ENCODE measurements at regions not wholly inside any gene's neighbourhood (a gene's known extent, or its start where the extent isn't known, plus 50 kb on each side); places are given as distances from the start of the nearest gene placed in this dataset.
"Not testable (repeated sequence)": the region's sequence is repeated elsewhere in the genome, so short reads cannot be mapped to it uniquely, and the experiment has no call there.

GRCh38 chr12:75943730-75944096 lies 87.9 kb downstream of the PHLDA1 start:
- DNase-seq (ENCODE audit: low read depth), result no peak

DNA sequence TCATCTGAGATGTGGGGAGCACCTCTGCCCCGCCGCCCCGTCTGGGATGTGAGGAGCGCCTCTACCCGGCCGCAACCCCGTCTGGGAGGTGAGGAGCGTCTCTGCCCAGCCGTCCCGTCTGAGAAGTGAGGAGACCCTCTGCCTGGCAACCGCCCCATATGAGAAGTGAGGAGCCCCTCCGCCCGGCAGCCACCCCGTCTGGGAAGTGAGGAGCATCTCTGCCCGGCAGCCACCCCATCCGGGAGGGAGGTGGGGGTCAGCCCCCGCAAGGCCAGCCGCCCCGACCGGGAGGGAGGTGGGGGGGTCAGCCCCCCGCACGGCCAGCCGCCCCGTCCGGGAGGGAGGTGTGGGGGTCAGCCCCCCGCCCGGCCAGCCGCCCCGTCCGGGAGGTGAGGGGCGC lies 89.9 kb downstream of the PHLDA1 start:
- DNase-seq (ENCODE audit: low read depth), result not testable (repeated sequence)

DNA sequence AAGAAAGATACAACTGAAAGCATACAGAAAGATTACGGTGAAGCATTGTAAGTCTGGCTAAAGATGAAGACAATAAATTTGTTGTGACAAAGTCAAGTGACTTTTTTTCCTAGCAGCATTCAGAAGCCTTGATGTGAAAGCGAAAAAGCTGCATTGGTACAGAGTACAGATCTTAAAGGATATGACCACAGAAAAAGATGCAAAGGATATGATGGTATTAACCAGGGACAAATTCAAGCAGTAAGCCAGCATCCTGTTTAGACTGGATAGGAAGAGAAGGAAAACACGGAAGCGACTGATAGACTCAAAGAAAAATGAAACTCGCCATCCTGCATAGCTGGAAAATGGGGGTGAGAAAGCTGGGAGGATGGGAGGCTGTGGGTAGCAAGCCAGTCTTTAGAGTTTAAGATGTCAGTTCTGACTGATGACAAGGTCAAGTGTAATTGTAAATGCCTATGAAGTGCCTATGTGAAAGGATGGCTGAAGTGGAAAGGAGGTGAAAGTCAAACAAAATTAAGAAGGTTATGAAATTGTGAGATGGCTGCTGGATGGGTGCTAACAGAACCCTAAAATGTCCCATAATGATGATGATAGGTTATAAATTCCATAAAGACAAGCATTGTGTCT lies 92.4 kb downstream of the PHLDA1 start:
- DNase-seq (ENCODE audit: low read depth), result no peak

GRCh38 chr12:75938189-75938588 lies 93.4 kb downstream of the PHLDA1 start:
- no peak for DNase-seq (ENCODE audit: low read depth)

DNA sequence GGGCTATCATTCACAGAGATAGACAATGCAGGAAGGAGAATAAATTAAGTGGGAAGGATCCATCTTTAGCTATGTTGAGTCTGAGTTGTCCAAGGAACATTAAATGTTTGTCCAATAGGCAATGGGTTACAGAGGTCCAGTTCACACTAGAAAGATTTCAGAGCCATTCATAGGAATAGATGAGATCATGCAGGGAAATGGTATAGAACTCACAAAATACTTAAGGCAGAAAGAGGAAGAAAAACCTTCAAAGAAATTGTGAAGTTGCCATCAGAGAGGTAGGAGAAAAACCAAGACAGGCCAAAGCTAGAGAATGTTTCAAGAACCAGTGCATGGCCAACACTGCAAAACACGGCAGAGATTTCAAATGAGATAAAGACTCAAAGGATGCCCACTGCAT lies 94.1 kb downstream of the PHLDA1 start:
- no peak for DNase-seq (ENCODE audit: low read depth)

- DNase-seq (ENCODE audit: low read depth), result no peak
These were observed 94.8 kb downstream of the PHLDA1 start for GRCh38 chr12:75936515-75937440.

GRCh38 chr12:75935539-75936242 lies 95.9 kb downstream of the PHLDA1 start:
- no peak for DNase-seq (ENCODE audit: low read depth)

GRCh38 chr12:75933101-75933500 lies 98.5 kb downstream of the PHLDA1 start:
- DNase-seq (ENCODE audit: low read depth), result peak; percentile 84

DNA sequence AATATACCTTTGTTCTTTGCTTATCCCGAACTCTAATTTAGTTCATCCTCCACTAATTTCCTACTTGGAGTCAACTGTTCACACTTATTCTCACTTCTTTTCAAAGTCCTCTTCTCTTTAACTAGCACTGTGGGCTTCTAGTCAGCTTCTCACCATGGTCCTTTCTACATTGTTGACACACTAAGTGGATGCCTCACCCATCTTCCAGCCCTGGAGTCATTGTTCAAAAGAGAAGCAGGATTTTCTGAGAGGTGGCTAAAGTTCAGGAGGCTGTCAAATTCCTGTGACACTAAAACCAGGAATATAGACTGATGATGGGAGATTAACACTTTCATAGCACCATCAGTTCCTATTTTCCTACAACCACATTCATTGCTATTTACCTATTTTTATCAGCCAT lies 99.3 kb downstream of the PHLDA1 start:
- no peak for DNase-seq (ENCODE audit: low read depth)

- DNase-seq (ENCODE audit: low read depth), result peak; percentile 55
These were observed 107.5 kb downstream of the PHLDA1 start for GRCh38 chr12:75923964-75924666.

GRCh38 chr12:75922944-75923642 lies 108.5 kb downstream of the PHLDA1 start:
- no peak for DNase-seq (ENCODE audit: low read depth)

DNA sequence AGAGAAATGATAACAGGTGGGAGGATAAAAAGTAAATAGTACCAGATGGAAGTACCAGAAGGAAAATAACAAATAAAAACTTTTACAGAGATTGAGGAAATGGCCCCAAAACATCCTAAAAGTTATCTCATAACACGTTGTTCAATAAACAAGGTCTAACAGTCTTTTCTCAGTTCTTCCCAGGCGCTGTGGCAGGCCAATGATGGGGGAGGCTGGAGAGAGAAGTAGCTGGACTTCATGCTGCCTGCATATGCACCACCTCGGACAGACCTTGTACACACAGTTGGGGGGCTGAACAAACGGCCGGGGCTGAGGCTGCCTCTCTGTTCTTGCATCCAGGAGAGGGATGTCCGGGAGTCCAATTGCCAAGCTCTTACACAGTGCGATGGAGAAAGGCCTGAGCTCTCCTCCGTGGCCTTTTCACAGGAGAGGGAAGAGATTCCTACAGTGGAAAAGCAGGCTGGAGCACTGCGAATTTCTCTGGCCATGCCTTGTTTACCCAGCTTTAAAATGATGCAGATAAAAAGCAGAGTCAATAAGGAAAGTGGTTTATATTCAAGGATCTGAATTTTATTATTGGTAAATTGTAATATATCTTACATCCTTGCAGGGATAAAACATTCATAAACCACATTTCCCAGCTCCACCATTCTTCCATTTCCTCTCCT lies 109.8 kb downstream of the PHLDA1 start:
- no peak for DNase-seq (ENCODE audit: low read depth)

DNA sequence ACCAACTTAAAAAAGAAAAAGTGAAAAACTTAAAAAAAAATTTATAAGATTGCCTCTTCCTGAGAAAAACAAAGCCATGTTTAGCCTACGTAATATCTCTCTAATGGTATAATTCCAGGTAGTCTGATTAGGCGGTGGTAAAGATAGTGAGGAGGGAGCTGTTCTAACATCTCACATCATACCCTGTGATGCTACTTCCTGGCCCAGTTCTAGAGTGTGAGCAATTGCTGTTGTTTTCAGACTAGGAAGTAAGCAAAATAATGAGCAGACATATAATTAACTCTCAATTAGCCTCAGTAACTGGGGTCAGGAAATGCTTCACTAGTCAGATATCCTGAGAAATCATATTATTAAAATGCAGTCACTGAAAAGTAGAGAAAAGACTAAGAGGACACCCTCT lies 113.9 kb downstream of the PHLDA1 start:
- DNase-seq (ENCODE audit: low read depth), result no peak

- no peak for DNase-seq (ENCODE audit: low read depth)
These were observed 114.5 kb downstream of the PHLDA1 start for GRCh38 chr12:75917083-75917482.

DNA sequence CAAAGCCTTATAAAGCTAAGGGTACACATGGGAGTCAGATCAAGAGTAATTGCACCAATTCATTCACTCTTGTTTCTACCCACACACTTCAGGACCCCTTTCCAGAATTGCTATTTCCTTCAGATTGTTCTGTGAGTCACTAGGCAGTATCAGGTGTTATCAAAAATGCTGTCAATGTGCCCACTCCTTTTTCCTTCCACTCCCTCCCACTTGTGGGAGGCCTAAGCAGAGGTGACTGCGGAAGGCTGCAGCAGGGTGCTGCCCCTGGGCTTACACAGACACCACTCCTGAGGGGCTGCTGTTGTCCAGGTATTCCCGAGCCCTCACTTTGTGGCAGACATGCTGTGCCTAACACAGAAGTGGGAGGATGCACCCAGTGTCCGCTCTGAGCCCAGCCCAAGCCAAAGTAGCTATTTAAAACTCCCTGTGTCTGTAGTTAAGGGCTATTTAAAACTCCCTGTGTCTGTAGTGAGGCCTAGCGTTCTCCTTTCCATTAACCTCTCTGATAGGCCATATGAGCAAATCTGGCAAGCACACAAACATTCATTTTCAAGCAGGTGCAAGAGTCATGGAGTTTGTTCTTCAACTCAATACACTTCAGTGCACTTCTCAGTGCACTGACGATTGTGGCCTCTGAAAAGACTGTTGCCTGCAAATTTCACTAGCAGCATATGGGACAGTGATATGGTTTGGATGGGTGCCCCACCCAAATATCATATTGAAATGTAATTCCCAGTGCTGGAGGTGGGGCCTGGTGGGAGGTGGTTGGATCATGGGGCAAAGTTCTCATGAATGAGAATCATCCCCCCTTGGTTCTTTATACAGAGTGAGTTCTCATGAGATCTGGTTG lies 117.8 kb downstream of the PHLDA1 start:
- no peak for DNase-seq (ENCODE audit: low read depth)

DNA sequence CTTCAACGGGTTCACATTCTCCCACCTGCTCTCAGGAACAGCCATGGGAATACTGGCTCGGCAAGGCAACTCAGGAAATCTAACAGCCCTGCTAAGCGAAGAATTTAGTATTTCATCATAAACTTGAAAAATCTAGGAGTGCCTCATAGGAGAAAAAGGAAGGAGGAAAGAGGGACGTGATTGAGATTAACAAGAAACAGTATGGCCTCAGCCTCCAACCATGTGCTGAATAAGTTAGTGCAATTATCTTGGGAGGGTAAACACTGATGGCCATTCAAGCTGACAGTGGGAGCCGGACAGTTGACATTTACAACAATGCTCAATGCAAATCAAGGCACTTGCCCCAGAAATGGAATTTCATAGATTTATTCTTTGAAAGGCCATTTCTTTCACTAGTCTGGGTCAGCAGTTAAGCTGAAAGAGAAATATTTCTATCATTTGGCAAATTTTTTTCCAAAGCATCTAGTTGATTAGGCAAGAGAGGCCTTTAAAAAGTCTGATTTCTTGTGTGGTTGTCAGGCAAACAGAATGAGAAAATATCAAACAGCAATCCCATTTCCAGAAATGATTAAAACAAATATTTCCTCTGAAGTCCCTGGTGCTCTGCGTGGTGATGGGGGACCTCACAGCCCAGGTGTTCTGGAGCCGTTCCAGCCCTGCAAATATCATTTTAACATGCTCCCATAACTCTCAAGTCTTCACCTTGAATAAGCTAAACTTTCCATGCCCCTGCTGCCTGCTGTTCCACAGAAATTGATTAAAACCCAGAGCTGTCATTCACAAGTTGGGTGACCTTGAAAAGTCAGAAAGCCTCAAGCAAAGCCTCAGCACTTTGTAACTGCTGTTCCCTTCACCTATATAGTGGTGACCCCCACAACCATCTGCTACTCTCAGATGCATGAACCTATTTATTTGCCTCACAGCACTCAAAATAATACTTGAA lies 121.6 kb downstream of the PHLDA1 start:
- no peak for DNase-seq (ENCODE audit: low read depth)

- DNase-seq (ENCODE audit: low read depth), result no peak
These were observed 122.5 kb downstream of the PHLDA1 start for GRCh38 chr12:75908961-75909605.

DNA sequence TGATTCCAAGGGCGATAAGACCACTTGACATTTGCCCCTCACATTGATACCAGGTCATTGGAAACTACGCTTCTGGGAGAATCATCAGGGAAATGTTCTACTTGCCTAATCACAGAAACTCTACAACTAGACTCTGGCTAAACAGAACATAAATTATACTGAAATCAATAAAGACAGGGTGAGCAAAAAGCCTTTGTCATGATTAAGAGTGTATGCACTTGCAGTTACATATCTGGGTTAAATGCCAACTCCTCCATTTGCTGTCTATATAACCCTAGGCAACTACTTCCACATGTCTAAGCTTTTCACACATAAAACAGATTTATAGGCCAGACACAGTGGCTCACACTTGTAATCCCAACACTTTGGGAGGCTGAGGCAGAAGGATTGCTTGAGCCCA lies 125.7 kb downstream of the PHLDA1 start:
- no peak for DNase-seq (ENCODE audit: low read depth)
